Loucy (cell line): ENCODE measurements at regions not wholly inside any gene's neighbourhood (a gene's known extent, or its start where the extent isn't known, plus 50 kb on each side); places are given as distances from the start of the nearest gene placed in this dataset.

Source experiments
- H2AFZ ChIP-seq: fragments of 200-600 bp; sonication (generic); 2 replicates; pipeline ENCODE4 v1.6.0; 2016; ENCODE audit warnings: antibody characterized with exemption, mild to moderate bottlenecking, low read length, moderate library complexity
- H3F3A ChIP-seq: fragments of 200-600 bp; 2 replicates; pipeline ENCODE4 v1.6.0; 2016; ENCODE audit warnings: antibody characterized with exemption, low read depth, mild to moderate bottlenecking
- H3K27me3 ChIP-seq: fragments of 200-600 bp; sonication (generic); 2 replicates; pipeline ENCODE4 v1.6.1; 2014; ENCODE audit warnings: low read length, mild to moderate bottlenecking; ENCODE audit not compliant: insufficient read depth, poor library complexity, severe bottlenecking
- H3K36me3 ChIP-seq: fragments of 200-600 bp; sonication (generic); 2 replicates; pipeline ENCODE4 v1.6.1; 2016; ENCODE audit warnings: low read length; ENCODE audit not compliant: insufficient read depth
- H3K4me1 ChIP-seq: fragments of 200-600 bp; sonication (generic); 2 replicates; pipeline ENCODE4 v1.5.1; 2014; ENCODE audit warnings: low read length, mild to moderate bottlenecking; ENCODE audit not compliant: insufficient read depth, poor library complexity, severe bottlenecking
- H3K4me2 ChIP-seq: fragments of 200-600 bp; sonication (generic); 2 replicates; pipeline ENCODE4 v1.6.0; 2014; ENCODE audit warnings: antibody characterized with exemption, low read length, low read depth, mild to moderate bottlenecking; ENCODE audit not compliant: poor library complexity, severe bottlenecking
- H3K4me3 ChIP-seq: fragments of 200-600 bp; sonication (generic); 2 replicates; pipeline ENCODE4 v1.5.1; 2014; ENCODE audit warnings: low read length, mild to moderate bottlenecking, mixed read lengths; ENCODE audit not compliant: poor library complexity, severe bottlenecking
- H3K79me2 ChIP-seq: fragments of 200-600 bp; sonication (generic); 2 replicates; pipeline ENCODE4 v1.6.1; 2014; ENCODE audit warnings: low read length; ENCODE audit not compliant: insufficient read depth
- H3K9ac ChIP-seq: fragments of 200-600 bp; sonication (generic); 2 replicates; pipeline ENCODE4 v1.6.0; 2014; ENCODE audit warnings: mild to moderate bottlenecking, low read depth, low read length, moderate library complexity; ENCODE audit not compliant: poor library complexity, severe bottlenecking
- H3K9me2 ChIP-seq: fragments of 200-600 bp; sonication (generic); replicated peaks from 2 replicates; pipeline ENCODE4 v1.6.1; 2016; ENCODE audit warnings: low read depth, low read length, mixed read lengths
- H3K9me3 ChIP-seq: fragments of 200-600 bp; sonication (generic); 2 replicates; pipeline ENCODE4 v1.6.1; 2014; ENCODE audit warnings: mild to moderate bottlenecking, antibody characterized with exemption, low read length, low read depth; ENCODE audit not compliant: insufficient read depth
- H4K20me1 ChIP-seq: fragments of 200-600 bp; sonication (generic); 2 replicates; pipeline ENCODE4 v1.6.0; 2014; ENCODE audit warnings: antibody characterized with exemption, low read length, mild to moderate bottlenecking; ENCODE audit not compliant: insufficient read depth, poor library complexity, severe bottlenecking
- EZH2phosphoT487 ChIP-seq: fragments of 200-600 bp; IDR thresholded peaks from 2 replicates; pipeline ENCODE4 v1.6.1; 2018; ENCODE audit warnings: antibody characterized with exemption, mild to moderate bottlenecking, moderate library complexity, borderline replicate concordance
- TF ChIP-seq, protein P1 (sequence below): fragments of 200-600 bp; sonication (generic); conservative IDR thresholded peaks from 2 replicates; pipeline ENCODE4 v1.5.1; 2014; ENCODE audit warnings: mild to moderate bottlenecking, antibody characterized with exemption, low read length

DNA sequence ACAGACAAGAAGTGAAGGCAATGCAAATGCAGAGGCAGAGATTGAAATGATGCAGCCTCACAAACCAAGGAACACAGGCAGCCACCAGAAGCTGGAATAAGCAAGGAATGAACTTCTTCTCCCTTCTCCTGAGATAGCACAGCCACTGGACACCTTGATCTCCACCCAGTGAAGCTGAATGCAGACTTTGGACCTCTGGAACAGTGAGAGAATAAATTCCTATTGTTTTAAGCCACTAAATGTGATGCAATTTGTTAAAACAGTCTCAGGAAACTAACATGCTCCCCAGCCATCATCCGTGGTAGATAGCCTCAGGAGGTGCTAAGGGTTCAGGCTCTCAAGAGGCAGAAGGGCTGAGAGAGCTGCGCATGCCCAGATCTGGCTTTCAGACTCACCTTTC lies 512.2 kb upstream of the ZNF608 start:
- no peak for TF ChIP-seq EZH2phosphoT487
- TF ChIP-seq, protein P1, sequence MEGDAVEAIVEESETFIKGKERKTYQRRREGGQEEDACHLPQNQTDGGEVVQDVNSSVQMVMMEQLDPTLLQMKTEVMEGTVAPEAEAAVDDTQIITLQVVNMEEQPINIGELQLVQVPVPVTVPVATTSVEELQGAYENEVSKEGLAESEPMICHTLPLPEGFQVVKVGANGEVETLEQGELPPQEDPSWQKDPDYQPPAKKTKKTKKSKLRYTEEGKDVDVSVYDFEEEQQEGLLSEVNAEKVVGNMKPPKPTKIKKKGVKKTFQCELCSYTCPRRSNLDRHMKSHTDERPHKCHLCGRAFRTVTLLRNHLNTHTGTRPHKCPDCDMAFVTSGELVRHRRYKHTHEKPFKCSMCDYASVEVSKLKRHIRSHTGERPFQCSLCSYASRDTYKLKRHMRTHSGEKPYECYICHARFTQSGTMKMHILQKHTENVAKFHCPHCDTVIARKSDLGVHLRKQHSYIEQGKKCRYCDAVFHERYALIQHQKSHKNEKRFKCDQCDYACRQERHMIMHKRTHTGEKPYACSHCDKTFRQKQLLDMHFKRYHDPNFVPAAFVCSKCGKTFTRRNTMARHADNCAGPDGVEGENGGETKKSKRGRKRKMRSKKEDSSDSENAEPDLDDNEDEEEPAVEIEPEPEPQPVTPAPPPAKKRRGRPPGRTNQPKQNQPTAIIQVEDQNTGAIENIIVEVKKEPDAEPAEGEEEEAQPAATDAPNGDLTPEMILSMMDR, result no peak
- no peaks in the 10 kb centered on the region for H3K27me3 ChIP-seq
- H3K36me3 ChIP-seq, result no peaks in the 10 kb centered on the region
- H3K79me2 ChIP-seq, result no peaks in the 10 kb centered on the region
- H3K4me2 ChIP-seq, result no peak overlapping the region
- no peaks in the 10 kb centered on the region for H3F3A ChIP-seq
- H3K4me3 ChIP-seq, result no peak overlapping the region
- no peak overlapping the region for H3K9ac ChIP-seq
- H2AFZ ChIP-seq, result no peak overlapping the region
- H3K9me3 ChIP-seq, result no peaks in the 10 kb centered on the region
- H4K20me1 ChIP-seq, result no peaks in the 10 kb centered on the region
- no peaks in the 10 kb centered on the region for H3K9me2 ChIP-seq
- H3K4me1 ChIP-seq, result no peaks in the 10 kb centered on the region

DNA sequence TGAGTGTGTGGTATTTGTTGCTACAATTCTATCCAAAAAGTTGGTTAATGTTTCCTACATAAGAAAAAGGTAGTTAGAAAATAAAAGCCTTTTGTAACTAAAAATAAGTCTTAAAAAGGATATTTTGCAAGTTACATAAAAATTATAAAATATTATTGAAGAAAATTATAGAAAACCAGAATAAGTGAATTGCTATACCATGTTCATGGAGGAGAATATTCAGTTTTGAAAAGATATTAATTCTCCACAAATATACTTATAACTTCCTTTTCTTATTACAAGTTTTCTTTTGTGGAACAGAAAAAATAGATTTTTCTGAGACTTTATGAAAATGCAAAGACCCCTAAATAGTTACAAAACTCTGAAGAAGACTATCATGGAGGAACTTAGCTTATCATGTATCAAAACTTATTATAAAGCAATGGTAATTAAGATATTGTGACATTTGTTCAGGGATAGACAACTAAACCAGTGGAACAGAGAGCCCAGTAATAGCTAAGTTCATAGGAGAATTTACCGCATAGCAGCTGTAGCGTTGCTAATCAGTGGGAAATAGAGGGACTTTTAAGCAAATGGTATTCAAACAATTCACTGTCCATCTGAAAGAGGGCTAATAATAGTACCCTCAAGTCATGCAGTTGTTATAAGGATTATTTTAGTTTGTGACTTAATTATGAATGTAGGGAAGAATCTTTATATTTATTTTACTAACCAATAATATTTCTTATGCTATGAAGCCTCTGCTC lies 515.2 kb upstream of the ZNF608 start:
- Histone ChIP-seq H3F3A (no peaks in the 10 kb centered on the region), H2AFZ (no peak overlapping the region), H3K27me3 (no peaks in the 10 kb centered on the region), H3K79me2 (no peaks in the 10 kb centered on the region), H3K36me3 (no peaks in the 10 kb centered on the region), H3K9me2 (no peaks in the 10 kb centered on the region), H3K4me3 (no peak overlapping the region), H3K4me2 (no peak overlapping the region), H4K20me1 (no peaks in the 10 kb centered on the region), H3K9ac (no peak overlapping the region), H3K4me1 (no peaks in the 10 kb centered on the region), H3K9me3 (no peaks in the 10 kb centered on the region)
- TF ChIP-seq EZH2phosphoT487, result no peak
- TF ChIP-seq, protein P1, result no peak

DNA sequence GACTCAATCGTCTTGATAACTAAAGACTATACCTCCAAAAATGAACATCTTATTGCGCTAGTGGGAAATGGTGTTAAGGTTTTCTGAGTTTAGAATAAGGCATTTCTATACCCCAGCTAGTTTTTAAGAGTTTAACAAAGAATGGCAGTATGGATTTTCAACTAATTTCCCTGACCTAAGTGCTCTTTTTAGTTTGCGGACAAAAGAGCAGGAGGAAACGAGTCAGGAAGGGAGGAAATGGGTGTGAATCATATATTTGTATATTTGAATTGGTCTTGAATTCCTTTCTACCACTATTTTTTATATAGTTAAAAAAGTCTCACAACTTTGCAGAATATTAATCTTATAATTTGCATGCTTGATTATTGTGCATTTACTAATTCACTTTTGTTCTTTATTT lies 516.3 kb upstream of the ZNF608 start:
- H3K9ac ChIP-seq, result no peak overlapping the region
- H2AFZ ChIP-seq, result no peak overlapping the region
- H3K9me2 ChIP-seq, result no peaks in the 10 kb centered on the region
- H3K4me2 ChIP-seq, result no peak overlapping the region
- no peaks in the 10 kb centered on the region for H3K79me2 ChIP-seq
- H3F3A ChIP-seq, result no peaks in the 10 kb centered on the region
- no peaks in the 10 kb centered on the region for H3K4me1 ChIP-seq
- H3K4me3 ChIP-seq, result no peak overlapping the region
- H3K36me3 ChIP-seq, result no peaks in the 10 kb centered on the region
- no peak for TF ChIP-seq EZH2phosphoT487
- TF ChIP-seq, protein P1, result no peak
- H4K20me1 ChIP-seq, result no peaks in the 10 kb centered on the region
- H3K27me3 ChIP-seq, result no peaks in the 10 kb centered on the region
- no peaks in the 10 kb centered on the region for H3K9me3 ChIP-seq
